Stomach (tissue), 8 donors: ENCODE measurements at regions not wholly inside any gene's neighbourhood (a gene's known extent, or its start where the extent isn't known, plus 50 kb on each side); places are given as distances from the start of the nearest gene placed in this dataset.

Experiments
- DNase-seq, 2 donors: peaks; one replicate each; pipeline versions ENCODE4 v3.0.0 to v3.0.0-alpha.2; 2013 to 2019
- H3K27ac ChIP-seq, 5 donors: fragments of 200-600 bp in 4 of 5; sonication (generic) in 4 of 5; one replicate each; pipeline ENCODE4 v1.5.1; 2013 to 2019; ENCODE audit warnings: mild to moderate bottlenecking in 1 of 5, moderate library complexity in 1 of 5
- H3K27me3 ChIP-seq, 3 donors: fragments of 200-600 bp; sonication (generic); one replicate each; pipeline ENCODE4 v1.5.1; 2017 to 2019; ENCODE audit warnings: mixed run types in 1 of 3
- H3K36me3 ChIP-seq, 4 donors: fragments of 200-600 bp; sonication (generic); 1 replicate in 3 of 4; 2 replicates in 1 of 4; pipeline ENCODE4 v1.5.1; 2016 to 2019
- H3K4me1 ChIP-seq, 4 donors: fragments of 200-600 bp; sonication (generic); one replicate each; pipeline ENCODE4 v1.5.1; 2016 to 2019
- H3K4me3 ChIP-seq, 4 donors: fragments of 200-600 bp; sonication (generic) in 3 of 4; one replicate each; pipeline ENCODE4 v1.5.1; 2016 to 2019; ENCODE audit warnings: mild to moderate bottlenecking in 1 of 4
- H3K9me3 ChIP-seq, 4 donors: fragments of 200-600 bp; sonication (generic); one replicate each; pipeline ENCODE4 v1.5.1; 2016 to 2019
- EP300 ChIP-seq: sonication (generic); formaldehyde crosslinking; IDR thresholded peaks from one replicate; pipeline ENCODE4 v1.6.1; 2017; ENCODE audit warnings: antibody characterized with exemption
- POLR2A ChIP-seq, 4 donors: fragments of 450-650 bp; IDR thresholded peaks; one replicate each; pipeline ENCODE4 v1.6.1; 2016; ENCODE audit warnings: antibody characterized with exemption in 4 of 4, control low read depth in 2 of 4, mild to moderate bottlenecking in 1 of 4, moderate library complexity in 1 of 4
- POLR2AphosphoS5 ChIP-seq, 3 donors: sonication (generic); formaldehyde crosslinking; IDR thresholded peaks; one replicate each; pipeline ENCODE4 v1.6.1; 2016; ENCODE audit warnings: antibody characterized with exemption in 3 of 3
- WGBS, 5 donors: extraction: QIAGEN DNeasy Blood & Tissue Kit in 3 of 5; methylation state at CpG; one replicate each; pipeline versions ENCODE4 v1.1.5 to v1.1.7; 2013 to 2018; 5-methylcytosine and 5-hydroxymethylcytosine counted together
- intact Hi-C: fragments of 100-400 bp; cut with DNase I; formaldehyde crosslinking; loops from one replicate; pipeline ENCODE4 v1.15.1; 2023; ENCODE audit warnings: low total_unique reads
- TF ChIP-seq, protein P1 (sequence below), 7 experiments: fragments of 450-650 bp in 4 of 7; fragments of 200-600 bp in 3 of 7; sonication (generic) in 3 of 7; IDR thresholded peaks; one replicate each; pipeline ENCODE4 v1.5.1; 2016 to 2019; ENCODE audit warnings: antibody characterized with exemption in 7 of 7, control low read depth in 2 of 7, mild to moderate bottlenecking in 1 of 7
- donor health status: healthy with polysubstance abuse.
- donor health status: Bipolar disorder and iron deficiency.
- donor health status: healthy.

DNA sequence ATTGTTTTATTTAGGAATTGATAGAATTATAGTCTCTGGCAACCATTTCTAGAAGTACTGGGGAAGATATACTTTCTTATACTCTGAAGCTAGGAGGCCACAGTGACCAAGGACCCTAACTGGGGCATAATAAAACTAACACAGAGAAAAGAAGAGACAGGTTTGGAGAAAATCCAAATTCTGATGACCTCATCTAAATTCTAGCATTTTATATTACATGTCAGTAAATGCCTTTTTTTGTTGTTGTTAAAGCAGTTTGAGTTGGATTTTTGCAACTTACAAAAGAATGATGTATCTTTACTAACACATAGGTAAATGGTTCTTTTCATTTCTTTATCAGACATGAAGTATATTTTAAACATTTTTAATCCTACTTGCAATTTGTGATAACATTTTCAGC is 933.3 kb downstream of the TMTC2 start:
- no peaks in the 10 kb centered on the region for H3K4me1 ChIP-seq
- no peak overlapping the region for H3K4me3 ChIP-seq
- H3K9me3 ChIP-seq, result peaks cover 0 to 7% (median 1%) of the 10 kb centered on the region in 4 donors
- H3K27ac ChIP-seq, result no peak overlapping the region
- no peak for DNase-seq
- no peaks in the 10 kb centered on the region for H3K36me3 ChIP-seq
- H3K27me3 ChIP-seq, result no peaks in the 10 kb centered on the region
- intact Hi-C loops, result no loop called here
- TF ChIP-seq POLR2AphosphoS5 (IDR thresholded peaks at IDR 0.05) (no peak), POLR2A (IDR thresholded peaks at IDR 0.05) (no peak), EP300 (no peak)
- TF ChIP-seq, protein P1, sequence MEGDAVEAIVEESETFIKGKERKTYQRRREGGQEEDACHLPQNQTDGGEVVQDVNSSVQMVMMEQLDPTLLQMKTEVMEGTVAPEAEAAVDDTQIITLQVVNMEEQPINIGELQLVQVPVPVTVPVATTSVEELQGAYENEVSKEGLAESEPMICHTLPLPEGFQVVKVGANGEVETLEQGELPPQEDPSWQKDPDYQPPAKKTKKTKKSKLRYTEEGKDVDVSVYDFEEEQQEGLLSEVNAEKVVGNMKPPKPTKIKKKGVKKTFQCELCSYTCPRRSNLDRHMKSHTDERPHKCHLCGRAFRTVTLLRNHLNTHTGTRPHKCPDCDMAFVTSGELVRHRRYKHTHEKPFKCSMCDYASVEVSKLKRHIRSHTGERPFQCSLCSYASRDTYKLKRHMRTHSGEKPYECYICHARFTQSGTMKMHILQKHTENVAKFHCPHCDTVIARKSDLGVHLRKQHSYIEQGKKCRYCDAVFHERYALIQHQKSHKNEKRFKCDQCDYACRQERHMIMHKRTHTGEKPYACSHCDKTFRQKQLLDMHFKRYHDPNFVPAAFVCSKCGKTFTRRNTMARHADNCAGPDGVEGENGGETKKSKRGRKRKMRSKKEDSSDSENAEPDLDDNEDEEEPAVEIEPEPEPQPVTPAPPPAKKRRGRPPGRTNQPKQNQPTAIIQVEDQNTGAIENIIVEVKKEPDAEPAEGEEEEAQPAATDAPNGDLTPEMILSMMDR (IDR thresholded peaks at IDR 0.05), result no peak

DNA sequence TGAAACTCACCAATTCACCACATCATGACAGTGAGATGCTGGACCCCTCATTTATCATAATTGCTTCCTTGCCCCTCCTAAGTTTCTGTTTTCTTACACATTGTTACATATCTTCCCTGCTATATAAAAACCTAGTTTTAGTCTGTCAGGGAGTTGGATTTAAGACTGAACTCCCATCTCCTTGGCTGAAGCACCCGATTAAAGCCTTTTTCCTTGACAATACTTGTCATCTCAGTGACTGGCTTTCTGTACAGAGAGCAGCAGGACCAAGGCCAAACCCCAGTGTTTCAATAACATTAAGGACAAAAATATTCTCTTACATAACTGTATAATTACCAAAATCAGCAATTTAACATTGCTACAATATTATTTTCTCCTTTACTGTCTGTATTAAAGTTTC is 928.4 kb downstream of the TMTC2 start:
- WGBS, 5 donors, result 80 to 97% (median 90%) methylated on average over 1 of the region's 1 CpG
- TF ChIP-seq, protein P1 (IDR thresholded peaks at IDR 0.05), result no peak
- TF ChIP-seq EP300, result no peak
- TF ChIP-seq POLR2AphosphoS5 (IDR thresholded peaks at IDR 0.05), result no peak
- TF ChIP-seq POLR2A (IDR thresholded peaks at IDR 0.05), result no peak
- H3K27ac ChIP-seq, result no peak overlapping the region
- H3K27me3 ChIP-seq, result no peaks in the 10 kb centered on the region
- no peaks in the 10 kb centered on the region for H3K4me1 ChIP-seq
- DNase-seq, result no peak
- no peaks in the 10 kb centered on the region for H3K36me3 ChIP-seq
- H3K4me3 ChIP-seq, result no peak overlapping the region
- intact Hi-C loops, result no loop called here
- H3K9me3 ChIP-seq, result peaks cover 0 to 19% (median 10%) of the 10 kb centered on the region in 4 donors

DNA sequence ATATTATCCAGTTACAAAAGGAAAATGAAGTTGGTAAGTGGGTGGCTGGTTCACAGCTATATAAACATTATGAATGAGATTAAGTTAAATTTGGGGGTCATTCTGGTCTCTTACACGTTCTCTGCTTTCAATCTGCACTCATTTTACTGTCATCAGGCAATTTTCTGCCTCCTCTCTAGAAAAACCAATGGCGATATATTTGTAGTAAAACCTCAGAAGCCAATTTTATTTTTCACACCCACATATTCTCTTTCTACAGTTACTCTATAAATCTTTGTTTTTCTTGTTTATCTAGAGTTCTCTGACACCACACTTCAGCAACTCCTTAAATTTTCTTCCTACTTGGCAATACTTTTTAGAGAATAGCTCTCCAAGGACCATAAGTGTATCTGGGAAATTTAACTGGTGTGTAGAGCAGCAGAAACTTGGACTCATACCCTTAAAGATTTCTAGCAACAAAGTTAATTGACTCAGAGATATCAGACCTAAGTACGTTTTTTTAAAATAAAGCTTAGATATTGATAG is 926.9 kb downstream of the TMTC2 start:
- DNase-seq, result peak in 1 of 2 donors; percentile 37
- intact Hi-C loops, result no loop called here
- Histone ChIP-seq H3K36me3 (no peaks in the 10 kb centered on the region), H3K4me1 (no peaks in the 10 kb centered on the region), H3K27ac (no peak overlapping the region), H3K4me3 (no peak overlapping the region), H3K9me3 (peaks cover 0 to 19% (median 10%) of the 10 kb centered on the region in 4 donors), H3K27me3 (no peaks in the 10 kb centered on the region)
- TF ChIP-seq POLR2AphosphoS5 (IDR thresholded peaks at IDR 0.05), result no peak
- TF ChIP-seq EP300, result no peak
- no peak for TF ChIP-seq POLR2A (IDR thresholded peaks at IDR 0.05)
- TF ChIP-seq, protein P1 (IDR thresholded peaks at IDR 0.05), result no peak
- WGBS, 5 donors, result 44 to 61% (median 50%) methylated on average over 3 of the region's 3 CpGs

DNA sequence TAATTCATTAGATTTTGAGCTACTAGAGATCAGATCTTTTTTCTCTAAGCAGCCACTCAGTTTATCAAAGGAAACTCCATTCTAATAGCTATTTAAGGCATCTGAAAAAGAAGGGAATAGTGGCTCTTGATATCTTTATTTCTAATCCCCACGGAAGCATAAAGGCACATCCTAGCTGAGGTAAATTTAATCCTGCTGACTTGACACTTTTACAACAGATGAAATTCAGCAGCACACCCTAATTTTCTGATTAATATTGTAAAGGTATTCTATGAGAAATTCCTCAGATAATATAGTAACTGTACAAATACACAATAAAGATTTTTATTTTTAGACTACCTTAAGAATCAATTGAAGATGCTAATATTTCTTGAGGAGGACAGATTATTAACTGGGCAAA is 916.4 kb downstream of the TMTC2 start:
- Histone ChIP-seq H3K27ac (no peak overlapping the region), H3K4me3 (no peak overlapping the region), H3K27me3 (no peaks in the 10 kb centered on the region), H3K4me1 (no peaks in the 10 kb centered on the region), H3K9me3 (peaks cover 0 to 36% (median 21%) of the 10 kb centered on the region in 4 donors), H3K36me3 (no peaks in the 10 kb centered on the region)
- TF ChIP-seq POLR2AphosphoS5 (IDR thresholded peaks at IDR 0.05), result no peak
- TF ChIP-seq EP300, result no peak
- no peak for TF ChIP-seq POLR2A (IDR thresholded peaks at IDR 0.05)
- TF ChIP-seq, protein P1 (IDR thresholded peaks at IDR 0.05), result no peak
- 86 to 97% (median 90%) methylated on average over 1 of the region's 1 CpG for WGBS, 5 donors
- intact Hi-C loops, result no loop called here
- no peak for DNase-seq
